Transverse colon (tissue), 4 donors: ENCODE measurements at regions not wholly inside any gene's neighbourhood (a gene's known extent, or its start where the extent isn't known, plus 50 kb on each side); places are given as distances from the start of the nearest gene placed in this dataset.

Experiments
- EP300 ChIP-seq: sonication (generic); formaldehyde crosslinking; IDR thresholded peaks from one replicate; pipeline ENCODE4 v1.6.1; 2017; ENCODE audit warnings: antibody characterized with exemption, low read depth
- POLR2A ChIP-seq: fragments of 450-650 bp; IDR thresholded peaks from one replicate; pipeline ENCODE4 v1.6.1; 2016; ENCODE audit warnings: antibody characterized with exemption, mild to moderate bottlenecking, moderate library complexity
- POLR2AphosphoS5 ChIP-seq, 3 donors: sonication (generic); formaldehyde crosslinking; IDR thresholded peaks; one replicate each; pipeline ENCODE4 v1.6.1; 2016; ENCODE audit warnings: antibody characterized with exemption in 3 of 3
- TF ChIP-seq, protein P1 (sequence below), 5 experiments: fragments of 200-600 bp in 3 of 5; fragments of 450-650 bp in 2 of 5; sonication (generic) in 3 of 5; IDR thresholded peaks; 1 replicate in 2 of 5; 2 replicates in 3 of 5; pipeline ENCODE4 v1.5.1; 2016 to 2017; ENCODE audit warnings: antibody characterized with exemption in 5 of 5, inconsistent platforms in 3 of 5, mild to moderate bottlenecking in 2 of 5, moderate library complexity in 1 of 5

DNA sequence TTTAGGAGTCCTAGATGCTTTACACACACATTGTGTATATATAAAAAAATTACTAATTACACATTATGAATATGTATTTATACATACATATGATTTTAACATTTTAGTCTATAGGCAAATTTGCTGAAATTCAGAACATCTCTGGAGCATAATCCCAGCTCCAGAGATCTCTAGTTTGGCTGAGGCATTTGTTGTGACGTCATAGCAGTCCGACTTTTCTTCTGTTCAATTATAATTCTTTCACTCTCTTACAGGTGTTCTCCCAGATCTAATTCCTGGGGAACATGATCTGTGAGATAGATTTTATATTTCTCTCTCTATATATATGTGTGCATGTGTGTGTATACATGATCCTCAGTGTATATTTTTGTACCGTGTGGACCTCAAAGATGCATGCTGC is 1876.2 kb downstream of the EFNA5 start:
- no peak for TF ChIP-seq POLR2A
- TF ChIP-seq, protein P1, sequence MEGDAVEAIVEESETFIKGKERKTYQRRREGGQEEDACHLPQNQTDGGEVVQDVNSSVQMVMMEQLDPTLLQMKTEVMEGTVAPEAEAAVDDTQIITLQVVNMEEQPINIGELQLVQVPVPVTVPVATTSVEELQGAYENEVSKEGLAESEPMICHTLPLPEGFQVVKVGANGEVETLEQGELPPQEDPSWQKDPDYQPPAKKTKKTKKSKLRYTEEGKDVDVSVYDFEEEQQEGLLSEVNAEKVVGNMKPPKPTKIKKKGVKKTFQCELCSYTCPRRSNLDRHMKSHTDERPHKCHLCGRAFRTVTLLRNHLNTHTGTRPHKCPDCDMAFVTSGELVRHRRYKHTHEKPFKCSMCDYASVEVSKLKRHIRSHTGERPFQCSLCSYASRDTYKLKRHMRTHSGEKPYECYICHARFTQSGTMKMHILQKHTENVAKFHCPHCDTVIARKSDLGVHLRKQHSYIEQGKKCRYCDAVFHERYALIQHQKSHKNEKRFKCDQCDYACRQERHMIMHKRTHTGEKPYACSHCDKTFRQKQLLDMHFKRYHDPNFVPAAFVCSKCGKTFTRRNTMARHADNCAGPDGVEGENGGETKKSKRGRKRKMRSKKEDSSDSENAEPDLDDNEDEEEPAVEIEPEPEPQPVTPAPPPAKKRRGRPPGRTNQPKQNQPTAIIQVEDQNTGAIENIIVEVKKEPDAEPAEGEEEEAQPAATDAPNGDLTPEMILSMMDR (IDR thresholded peaks at IDR 0.05), result no peak
- no peak for TF ChIP-seq EP300
- no peak for TF ChIP-seq POLR2AphosphoS5 (IDR thresholded peaks at IDR 0.05)
